Activated T-cell treated with anti-CD3 and anti-CD28 coated beads, Interleukin-2, amount 50 U/mL, for 1 hour (primary cell): ENCODE measurements at regions not wholly inside any gene's neighbourhood (a gene's known extent, or its start where the extent isn't known, plus 50 kb on each side); places are given as distances from the start of the nearest gene placed in this dataset.
"Not testable (repeated sequence)": the region's sequence is repeated elsewhere in the genome, so short reads cannot be mapped to it uniquely, and the experiment has no call there.

Experiments
- DNase-seq: peaks from one replicate; pipeline ENCODE4 v3.0.0-alpha.2; 2020

DNA sequence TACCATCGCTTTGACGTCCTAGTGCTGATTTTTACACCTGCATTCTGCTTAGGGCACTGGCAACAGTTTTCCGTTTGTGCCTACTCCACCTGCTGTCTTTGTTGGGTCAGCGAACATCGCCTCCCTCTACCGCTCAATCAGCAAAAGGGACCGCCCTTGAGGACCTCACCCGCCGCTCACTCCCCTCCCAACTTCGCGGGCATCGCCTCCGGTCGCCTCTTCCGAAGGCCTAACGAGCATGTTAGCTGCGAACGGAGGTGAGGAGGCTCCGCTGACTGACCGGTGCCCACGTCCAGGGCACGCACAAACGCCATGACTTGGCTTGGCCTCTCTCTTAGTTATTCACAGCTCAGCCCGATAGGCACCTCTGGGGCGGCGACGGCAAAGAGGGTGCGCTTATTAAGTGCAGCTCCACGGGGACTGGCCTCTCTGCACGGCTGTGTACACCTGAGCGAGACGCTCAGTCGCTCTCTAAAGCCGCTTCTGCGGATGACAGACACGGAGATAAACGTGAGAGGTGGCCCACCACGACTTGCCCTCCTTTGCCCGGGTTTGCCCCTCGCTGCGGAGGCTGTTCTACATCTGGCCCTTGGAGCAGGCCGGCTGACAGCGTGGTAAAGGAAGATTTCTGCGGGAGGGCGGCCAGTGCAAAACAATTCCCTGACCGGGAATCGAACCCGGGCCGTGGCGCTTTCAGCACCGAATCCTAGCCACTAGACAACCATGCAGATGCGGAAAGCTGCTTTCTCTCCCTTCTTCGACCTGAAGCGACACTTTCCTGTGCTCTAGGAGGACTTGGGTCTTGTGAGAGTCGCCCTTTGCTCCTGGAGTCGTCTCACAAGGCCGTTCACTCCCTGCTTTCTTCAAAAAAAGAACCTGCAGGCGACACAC is 81.6 kb upstream of the FCGR1A start:
- DNase-seq = not testable (repeated sequence)

DNA sequence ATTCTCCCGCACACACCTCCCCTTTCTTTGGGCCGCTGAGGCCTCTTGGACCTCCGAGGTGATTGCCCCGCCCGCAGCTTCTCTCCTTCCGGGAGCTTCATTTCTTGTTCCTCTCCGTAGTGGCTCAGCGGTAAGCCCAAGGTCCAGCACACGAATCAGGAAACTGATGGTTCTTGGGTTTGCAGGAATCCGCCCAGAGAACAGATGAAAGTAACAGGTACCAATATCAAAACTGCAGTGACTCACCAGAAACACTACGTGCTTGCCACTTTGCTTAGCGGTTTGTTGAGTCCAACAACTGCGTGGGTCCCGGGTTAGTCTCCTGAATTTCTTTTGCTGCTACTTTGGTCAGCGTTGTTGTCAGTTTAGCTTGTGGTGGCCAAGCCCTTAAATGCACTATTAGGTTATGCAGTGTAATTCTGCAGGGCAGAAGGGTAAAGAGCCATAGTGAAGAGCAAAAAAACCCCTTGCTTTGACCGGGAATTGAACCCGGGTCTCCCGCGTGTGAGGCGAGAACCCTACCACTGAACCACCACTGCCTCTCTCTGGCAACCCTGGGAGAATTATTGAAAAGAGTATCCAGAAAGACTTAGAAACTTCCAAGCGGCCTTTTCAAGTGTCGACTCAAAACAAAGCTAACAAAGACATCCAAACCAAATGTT is 74.2 kb upstream of the FCGR1A start:
- DNase-seq = peak; percentile 71

DNA sequence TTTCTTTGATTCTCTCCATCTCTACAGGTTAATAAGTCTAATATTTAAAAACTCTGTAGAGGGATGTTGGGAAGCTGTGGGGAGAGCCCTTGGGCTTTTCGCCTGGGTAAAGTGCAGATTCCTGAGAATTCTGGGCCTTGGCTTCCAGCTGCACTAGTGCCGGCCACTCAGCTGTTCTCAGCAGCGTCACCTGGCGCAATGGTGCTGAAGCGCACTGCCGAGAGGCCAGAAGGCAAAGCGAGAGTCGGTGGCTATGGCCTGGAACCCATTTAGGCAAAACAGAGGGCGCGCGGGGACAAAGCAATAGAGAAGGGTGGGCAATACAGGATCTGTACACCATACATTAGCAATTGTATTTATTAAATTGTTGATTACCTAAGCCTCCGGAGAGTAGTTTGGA is 70.8 kb upstream of the FCGR1A start:
- DNase-seq = not testable (repeated sequence)

DNA sequence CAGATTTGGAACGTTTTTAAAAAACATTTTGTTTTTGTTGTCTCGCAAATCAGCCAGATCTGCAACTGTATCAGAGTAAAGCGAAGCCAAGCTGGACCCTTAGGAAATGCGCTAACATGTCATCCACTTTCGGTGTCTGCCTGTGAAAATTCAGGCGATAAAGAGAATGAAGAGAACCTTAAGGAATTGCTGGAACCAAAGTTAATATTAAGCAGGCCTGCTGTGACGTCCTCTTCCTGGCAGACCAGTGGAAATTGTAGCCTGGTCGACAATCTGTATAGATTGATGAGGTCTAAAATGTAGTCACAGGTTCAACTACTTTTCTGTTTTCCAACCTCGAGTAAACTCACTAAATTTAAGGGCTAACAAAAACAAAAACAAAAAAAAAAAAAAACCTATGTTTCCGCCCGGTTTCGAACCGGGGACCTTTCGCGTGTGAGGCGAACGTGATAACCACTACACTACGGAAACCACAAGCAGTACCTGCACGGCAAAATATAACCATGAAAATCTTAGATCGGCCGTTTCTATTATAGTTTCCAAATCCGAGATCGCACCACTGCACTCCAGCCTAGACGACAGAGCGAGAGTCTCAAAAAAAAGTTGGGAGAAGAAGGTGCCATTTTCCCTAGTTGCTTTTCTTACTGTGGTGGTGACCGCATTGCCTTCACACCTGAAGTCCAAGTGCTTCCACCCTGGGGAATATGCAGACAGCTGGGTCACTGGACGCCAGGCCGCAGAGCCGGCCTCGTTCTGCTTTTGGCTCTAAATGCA is 70.2 kb upstream of the FCGR1A start:
- not testable (repeated sequence) for DNase-seq

DNA sequence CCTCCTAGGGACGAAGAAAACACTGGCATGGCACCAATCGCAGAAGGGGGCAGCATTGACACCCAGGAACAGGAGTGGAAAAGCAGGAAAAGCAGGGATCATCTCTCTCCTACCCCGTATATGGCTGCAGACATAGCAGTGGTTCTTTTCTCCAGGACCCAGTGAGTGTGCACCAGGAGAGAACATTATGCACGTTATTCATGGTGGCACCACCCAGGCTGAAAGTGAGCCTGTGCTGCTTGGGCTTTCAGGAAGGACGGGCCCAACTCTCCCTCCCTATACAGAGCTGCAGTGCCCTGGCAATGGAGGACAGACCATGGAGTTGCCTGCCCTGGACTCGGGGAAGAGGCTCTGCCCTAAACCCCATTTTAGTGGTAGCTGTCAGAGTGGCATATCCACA is 69.0 kb upstream of the FCGR1A start:
- not testable (repeated sequence) for DNase-seq

DNA sequence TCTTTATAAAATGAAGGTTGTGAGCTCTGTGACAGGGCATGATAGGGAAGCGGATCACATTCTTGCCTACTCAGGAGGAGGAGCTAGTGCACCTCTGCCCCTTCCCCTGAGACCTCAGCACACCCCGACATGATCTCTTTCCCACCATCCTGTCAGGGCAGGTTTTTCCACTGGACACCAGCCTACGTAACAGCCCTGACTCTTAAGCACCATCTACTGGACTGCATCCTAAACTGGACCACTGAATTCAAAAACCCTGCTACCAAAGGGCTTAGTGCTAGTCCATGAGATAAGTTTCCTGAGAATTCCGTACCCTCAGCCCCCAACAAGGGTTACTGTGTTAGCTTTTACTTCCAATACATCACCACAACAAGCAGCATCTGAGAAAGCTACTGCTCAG is 68.5 kb upstream of the FCGR1A start:
- DNase-seq = not testable (repeated sequence)

DNA sequence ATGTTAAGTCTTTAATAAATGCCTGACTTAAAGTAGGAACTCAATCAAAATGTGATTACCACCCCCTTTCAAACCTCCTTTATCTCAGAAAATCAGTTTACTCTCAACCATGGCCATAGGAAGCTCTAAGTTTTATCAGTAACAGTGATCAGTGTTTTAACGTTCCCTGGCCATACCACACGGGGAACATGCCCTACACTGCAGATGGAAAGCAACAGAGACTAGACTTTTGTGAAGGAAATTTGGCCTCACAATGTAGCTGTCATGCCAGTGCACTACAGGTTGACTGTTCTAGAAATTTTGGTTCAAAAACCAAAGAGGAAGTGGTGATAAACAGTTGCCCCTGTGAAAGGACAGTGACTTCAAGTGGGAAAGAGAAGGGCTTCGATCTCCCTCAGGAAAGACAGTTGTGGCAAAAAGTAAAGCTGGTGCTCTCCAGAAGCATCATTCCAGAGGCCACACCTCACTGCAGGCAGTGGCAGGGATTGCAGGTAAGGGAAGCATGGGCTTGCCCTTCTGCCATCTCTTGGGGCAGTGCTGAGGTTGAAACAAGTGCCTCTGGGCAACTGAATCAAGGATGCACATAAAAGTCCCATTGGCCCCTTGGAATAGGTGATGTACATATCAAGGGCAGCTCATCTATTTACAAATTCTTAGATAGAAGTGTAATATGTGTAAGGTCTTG is 57.7 kb upstream of the FCGR1A start:
- DNase-seq = not testable (repeated sequence)

DNA sequence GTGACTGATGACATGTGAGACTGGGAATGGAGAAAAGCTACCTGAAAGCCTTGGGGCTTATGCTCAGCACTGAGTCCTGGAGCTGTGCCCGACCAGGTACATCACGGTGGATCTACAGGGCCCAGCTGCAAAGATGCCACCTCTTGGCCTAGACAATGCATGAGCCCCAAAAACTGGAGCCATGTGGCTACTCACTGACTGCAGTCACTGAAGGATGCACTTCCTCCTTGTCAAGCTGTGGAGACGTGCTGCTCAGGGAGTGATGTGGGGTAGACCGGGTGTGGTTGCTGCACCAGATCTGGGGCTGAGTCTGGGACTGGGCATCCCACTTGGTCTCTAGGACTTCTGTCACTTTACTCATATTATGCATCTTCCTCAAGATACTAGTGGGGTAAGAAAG is 55.8 kb upstream of the FCGR1A start:
- DNase-seq = not testable (repeated sequence)

DNA sequence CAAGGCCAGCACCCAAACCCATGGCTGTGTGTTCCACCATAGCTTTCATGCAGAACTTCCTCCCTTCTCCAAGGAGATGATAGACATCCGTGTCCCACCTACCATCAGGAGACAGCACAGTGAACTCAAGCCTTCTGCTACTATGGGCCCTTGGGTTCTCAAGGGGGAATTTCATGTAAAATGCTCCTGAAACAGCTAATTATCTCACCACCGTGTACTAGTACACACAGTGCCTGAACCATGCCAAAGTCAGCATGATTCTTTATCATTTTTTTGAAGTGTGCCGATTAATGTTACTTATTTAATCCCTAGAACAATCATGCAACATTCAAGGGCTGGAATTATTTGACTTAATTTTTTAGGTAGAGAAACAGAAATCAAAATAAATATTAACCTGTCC is 53.9 kb upstream of the FCGR1A start:
- DNase-seq = not testable (repeated sequence)
